ENCODE measurements at regions not wholly inside any gene's neighbourhood (a gene's known extent, or its start where the extent isn't known, plus 50 kb on each side); places are given as distances from the start of the nearest gene placed in this dataset.

DNA sequence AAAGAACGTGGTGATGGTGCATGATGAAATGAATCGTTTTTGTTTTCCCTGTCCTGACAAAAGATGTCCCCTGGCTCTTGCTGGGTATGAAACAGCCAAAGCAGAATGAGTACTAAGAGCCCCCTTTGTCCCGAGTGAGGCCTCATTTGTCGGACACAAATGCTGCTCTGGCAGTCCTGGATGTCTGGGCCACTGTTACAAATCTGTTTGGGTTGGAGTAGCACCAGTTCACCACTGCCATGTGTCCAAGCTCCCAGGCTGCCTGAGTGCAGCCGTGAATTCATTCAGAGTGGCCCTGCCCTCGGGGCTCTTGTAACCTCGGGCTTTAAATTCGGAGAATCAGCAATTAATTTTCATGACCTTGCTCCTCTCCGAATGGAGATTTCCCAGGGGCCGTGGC lies 182.4 kb downstream of the NUFIP1 start:
- intact Hi-C loops (cut with micrococcal nuclease), result no loop called here
- CTCF ChIA-PET, result no interaction called here
- H3K79me2 ChIP-seq (ENCODE audit: low read length), result no peaks in the 10 kb centered on the region
- no peak overlapping the region for H3K27ac ChIP-seq (ENCODE audit: low read length)
- no peak overlapping the region for H3K4me3 ChIP-seq (ENCODE audit: low read length)
- no peaks in the 10 kb centered on the region for H4K20me1 ChIP-seq (ENCODE audit: low read length)
- no peaks in the 10 kb centered on the region for H3K9me3 ChIP-seq (ENCODE audit: low read length)
- H3K27me3 ChIP-seq (ENCODE audit: low read length), result no peaks in the 10 kb centered on the region
- POLR2A ChIA-PET (ENCODE audit: unreplicated experiment), result no interaction called here
- DNase-seq, result no peak
- no peak overlapping the region for H3K4me2 ChIP-seq (ENCODE audit: low read length)
- no peak overlapping the region for H3K9ac ChIP-seq (ENCODE audit: low read length)
- ATAC-seq, result no peak
- H3F3A ChIP-seq (ENCODE audit: low read length, unreplicated experiment), result no peaks in the 10 kb centered on the region
- H3K36me3 ChIP-seq (ENCODE audit: low read depth, low read length), result no peaks in the 10 kb centered on the region
- TF ChIP-seq EZH2phosphoT487 (IDR thresholded peaks at IDR 0.05; ENCODE audit: borderline replicate concordance, low read length) (no peak), EZH2 (IDR thresholded peaks at IDR 0.05; ENCODE audit: low read length, unreplicated experiment) (no peak)
- TF ChIP-seq, protein P1, sequence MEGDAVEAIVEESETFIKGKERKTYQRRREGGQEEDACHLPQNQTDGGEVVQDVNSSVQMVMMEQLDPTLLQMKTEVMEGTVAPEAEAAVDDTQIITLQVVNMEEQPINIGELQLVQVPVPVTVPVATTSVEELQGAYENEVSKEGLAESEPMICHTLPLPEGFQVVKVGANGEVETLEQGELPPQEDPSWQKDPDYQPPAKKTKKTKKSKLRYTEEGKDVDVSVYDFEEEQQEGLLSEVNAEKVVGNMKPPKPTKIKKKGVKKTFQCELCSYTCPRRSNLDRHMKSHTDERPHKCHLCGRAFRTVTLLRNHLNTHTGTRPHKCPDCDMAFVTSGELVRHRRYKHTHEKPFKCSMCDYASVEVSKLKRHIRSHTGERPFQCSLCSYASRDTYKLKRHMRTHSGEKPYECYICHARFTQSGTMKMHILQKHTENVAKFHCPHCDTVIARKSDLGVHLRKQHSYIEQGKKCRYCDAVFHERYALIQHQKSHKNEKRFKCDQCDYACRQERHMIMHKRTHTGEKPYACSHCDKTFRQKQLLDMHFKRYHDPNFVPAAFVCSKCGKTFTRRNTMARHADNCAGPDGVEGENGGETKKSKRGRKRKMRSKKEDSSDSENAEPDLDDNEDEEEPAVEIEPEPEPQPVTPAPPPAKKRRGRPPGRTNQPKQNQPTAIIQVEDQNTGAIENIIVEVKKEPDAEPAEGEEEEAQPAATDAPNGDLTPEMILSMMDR (conservative IDR thresholded peaks at IDR 0.05; ENCODE audit: low read depth, low read length), result no peak
- peaks cover 23% of the 10 kb centered on the region for H3K4me1 ChIP-seq (ENCODE audit: insufficient read depth, low read length)
- H2AFZ ChIP-seq (ENCODE audit: low read length), result no peak overlapping the region
- no peaks in the 10 kb centered on the region for H3K9me2 ChIP-seq (replicated peaks; ENCODE audit: low read length)
- no TSS peak for BruUV-seq (replicated peaks)

- POLR2A ChIA-PET (ENCODE audit: unreplicated experiment), result no interaction called here
- Histone ChIP-seq H3K9ac (ENCODE audit: low read length) (no peak overlapping the region), H3K9me2 (replicated peaks; ENCODE audit: low read length) (no peaks in the 10 kb centered on the region), H4K20me1 (ENCODE audit: low read length) (no peaks in the 10 kb centered on the region), H3F3A (ENCODE audit: low read length, unreplicated experiment) (no peaks in the 10 kb centered on the region), H3K4me2 (ENCODE audit: low read length) (no peak overlapping the region), H2AFZ (ENCODE audit: low read length) (no peak overlapping the region), H3K79me2 (ENCODE audit: low read length) (no peaks in the 10 kb centered on the region), H3K27me3 (ENCODE audit: low read length) (no peaks in the 10 kb centered on the region), H3K27ac (ENCODE audit: low read length) (no peak overlapping the region), H3K4me3 (ENCODE audit: low read length) (no peak overlapping the region), H3K36me3 (ENCODE audit: low read depth, low read length) (no peaks in the 10 kb centered on the region), H3K9me3 (ENCODE audit: low read length) (no peaks in the 10 kb centered on the region), H3K4me1 (ENCODE audit: insufficient read depth, low read length) (peaks cover 23% of the 10 kb centered on the region)
- DNase-seq (no peak), ATAC-seq (no peak)
- CTCF ChIA-PET, result no interaction called here
- no TSS peak for BruUV-seq (replicated peaks)
- intact Hi-C loops (cut with micrococcal nuclease), result no loop called here
- TF ChIP-seq, protein P1 (conservative IDR thresholded peaks at IDR 0.05; ENCODE audit: low read depth, low read length), result no peak
Measured at GRCh38 chr13:44805585-44805984, 183.7 kb downstream of the NUFIP1 start.

- no peak overlapping the region for H3K27ac ChIP-seq (ENCODE audit: low read length)
- H3K4me2 ChIP-seq (ENCODE audit: low read length), result no peak overlapping the region
- no peak for ATAC-seq
- H3K9ac ChIP-seq (ENCODE audit: low read length), result no peak overlapping the region
- H4K20me1 ChIP-seq (ENCODE audit: low read length), result no peaks in the 10 kb centered on the region
- intact Hi-C loops (cut with micrococcal nuclease), result loop anchor here (5.0 kb wide), 1 partner anchor 91 kb away; no protein-coding TSS in a partner anchor
- no peaks in the 10 kb centered on the region for H3K9me3 ChIP-seq (ENCODE audit: low read length)
- H3F3A ChIP-seq (ENCODE audit: low read length, unreplicated experiment), result no peaks in the 10 kb centered on the region
- H3K36me3 ChIP-seq (ENCODE audit: low read depth, low read length), result no peaks in the 10 kb centered on the region
- DNase-seq, result no peak
- no peak overlapping the region for H3K4me3 ChIP-seq (ENCODE audit: low read length)
- ChIA-PET CTCF (no interaction called here), POLR2A (ENCODE audit: unreplicated experiment) (no interaction called here)
- H3K9me2 ChIP-seq (replicated peaks; ENCODE audit: low read length), result no peaks in the 10 kb centered on the region
- TF ChIP-seq, protein P1 (conservative IDR thresholded peaks at IDR 0.05; ENCODE audit: low read depth, low read length), result no peak
- no peak for TF ChIP-seq EZH2 (IDR thresholded peaks at IDR 0.05; ENCODE audit: low read length, unreplicated experiment)
- TF ChIP-seq EZH2phosphoT487 (IDR thresholded peaks at IDR 0.05; ENCODE audit: borderline replicate concordance, low read length), result no peak
- no TSS peak for BruUV-seq (replicated peaks)
- H3K79me2 ChIP-seq (ENCODE audit: low read length), result no peaks in the 10 kb centered on the region
- H3K4me1 ChIP-seq (ENCODE audit: insufficient read depth, low read length), result peaks cover 18% of the 10 kb centered on the region
- H2AFZ ChIP-seq (ENCODE audit: low read length), result no peak overlapping the region
- H3K27me3 ChIP-seq (ENCODE audit: low read length), result no peaks in the 10 kb centered on the region
Measured at GRCh38 chr13:44803390-44803789, 185.9 kb downstream of the NUFIP1 start.

All from PC-3 (cell line).